ENCODE measurements at regions not wholly inside any gene's neighbourhood (a gene's known extent, or its start where the extent isn't known, plus 50 kb on each side); places are given as distances from the start of the nearest gene placed in this dataset.

DNA sequence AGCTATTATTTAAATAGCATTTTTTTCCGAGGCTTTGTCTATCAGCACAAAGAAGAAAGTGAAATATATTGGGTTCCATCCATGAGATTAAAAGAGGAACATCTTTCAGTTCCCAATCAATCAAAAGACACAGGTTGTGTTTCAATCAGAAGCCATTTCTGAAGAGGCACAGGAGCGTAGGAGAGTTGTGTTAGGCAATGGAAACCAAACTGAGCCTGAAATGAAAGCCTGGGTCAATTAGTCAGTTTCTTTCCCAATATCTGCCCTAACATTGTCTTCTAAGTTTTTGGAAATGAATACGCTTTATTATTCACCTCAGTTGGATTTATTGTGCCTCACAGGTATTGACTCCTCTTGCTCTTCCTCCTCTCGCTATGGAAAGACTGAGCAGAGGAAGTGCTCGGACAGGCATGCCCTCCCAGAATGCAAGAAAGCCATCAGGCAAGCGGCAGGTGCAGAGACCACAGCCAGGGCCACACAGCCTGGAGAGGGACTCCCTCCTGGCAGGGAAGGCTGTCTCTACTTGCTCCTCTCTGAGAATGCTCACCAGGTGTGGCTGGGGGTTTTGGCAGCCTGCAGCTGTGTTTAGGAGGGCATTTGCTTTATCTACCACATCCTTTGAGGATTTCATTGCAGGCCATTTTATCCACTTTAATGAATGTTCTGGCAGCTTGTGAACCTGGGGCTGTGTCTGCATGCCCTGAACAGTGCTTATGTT, 100.8 kb upstream of the NEDD9 start:
- H3K4me3 ChIP-seq (ENCODE audit: low read depth, low read length), result no peak overlapping the region
- no peaks in the 10 kb centered on the region for H3K9me3 ChIP-seq (ENCODE audit: control insufficient read depth, insufficient read depth, low read depth, low read length)
- H3K4me1 ChIP-seq (ENCODE audit: control insufficient read depth, insufficient read depth, low read length), result no peaks in the 10 kb centered on the region
- H3K9ac ChIP-seq (ENCODE audit: low read length), result no peak overlapping the region
- H3K36me3 ChIP-seq (ENCODE audit: control insufficient read depth, insufficient read depth, low read length), result no peaks in the 10 kb centered on the region
- no peak overlapping the region for H3K27ac ChIP-seq (ENCODE audit: low read depth, low read length)
- no peaks in the 10 kb centered on the region for H3K27me3 ChIP-seq (ENCODE audit: control insufficient read depth, insufficient read depth, low read length)

DNA sequence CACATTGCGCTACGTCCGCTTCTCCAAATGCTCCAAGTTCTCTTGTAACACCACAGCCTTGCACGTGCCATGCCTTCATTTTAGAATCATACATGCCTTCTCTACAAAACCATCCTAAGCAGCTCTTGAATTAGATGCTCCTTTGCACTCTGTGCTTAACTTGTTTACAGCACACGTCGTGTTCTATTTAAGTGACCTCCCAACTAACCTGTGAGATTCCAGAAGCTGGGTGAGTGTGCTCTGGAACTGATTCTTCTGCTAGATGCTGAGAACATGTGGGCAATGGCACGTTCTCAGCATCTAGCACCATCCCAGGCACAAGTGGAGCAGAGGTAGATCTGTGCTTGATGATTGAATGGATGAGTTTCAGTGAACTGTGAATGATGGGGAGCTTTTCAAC, 100.0 kb upstream of the NEDD9 start:
- H3K4me3 ChIP-seq (ENCODE audit: low read depth, low read length), result no peak overlapping the region
- no peaks in the 10 kb centered on the region for H3K36me3 ChIP-seq (ENCODE audit: control insufficient read depth, insufficient read depth, low read length)
- no peak overlapping the region for H3K9ac ChIP-seq (ENCODE audit: low read length)
- no peaks in the 10 kb centered on the region for H3K4me1 ChIP-seq (ENCODE audit: control insufficient read depth, insufficient read depth, low read length)
- no peak overlapping the region for H3K27ac ChIP-seq (ENCODE audit: low read depth, low read length)
- no peaks in the 10 kb centered on the region for H3K27me3 ChIP-seq (ENCODE audit: control insufficient read depth, insufficient read depth, low read length)
- H3K9me3 ChIP-seq (ENCODE audit: control insufficient read depth, insufficient read depth, low read depth, low read length), result no peaks in the 10 kb centered on the region

DNA sequence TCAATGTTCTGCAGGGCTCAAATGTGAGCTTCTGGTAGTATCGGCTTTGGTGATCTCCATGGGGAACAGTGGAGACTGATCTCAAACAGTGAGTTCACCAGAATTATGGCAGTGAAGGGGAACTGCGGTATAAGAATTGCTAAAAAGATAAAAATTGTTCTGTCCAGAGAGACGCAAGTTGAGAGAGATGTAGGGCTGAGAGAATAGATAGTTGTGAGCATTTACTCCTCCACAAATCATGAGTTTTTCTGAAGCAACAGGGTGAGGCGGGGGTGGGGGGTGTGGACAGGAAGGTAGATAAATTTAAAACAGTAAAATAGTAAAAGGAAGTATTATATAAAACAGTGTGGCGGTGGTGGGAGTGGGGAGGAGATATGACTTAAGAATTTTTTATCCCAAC, 98.6 kb upstream of the NEDD9 start:
- no peaks in the 10 kb centered on the region for H3K27me3 ChIP-seq (ENCODE audit: control insufficient read depth, insufficient read depth, low read length)
- no peak overlapping the region for H3K27ac ChIP-seq (ENCODE audit: low read depth, low read length)
- H3K9ac ChIP-seq (ENCODE audit: low read length), result no peak overlapping the region
- H3K4me1 ChIP-seq (ENCODE audit: control insufficient read depth, insufficient read depth, low read length), result no peaks in the 10 kb centered on the region
- H3K36me3 ChIP-seq (ENCODE audit: control insufficient read depth, insufficient read depth, low read length), result no peaks in the 10 kb centered on the region
- H3K4me3 ChIP-seq (ENCODE audit: low read depth, low read length), result no peak overlapping the region
- no peaks in the 10 kb centered on the region for H3K9me3 ChIP-seq (ENCODE audit: control insufficient read depth, insufficient read depth, low read depth, low read length)

DNA sequence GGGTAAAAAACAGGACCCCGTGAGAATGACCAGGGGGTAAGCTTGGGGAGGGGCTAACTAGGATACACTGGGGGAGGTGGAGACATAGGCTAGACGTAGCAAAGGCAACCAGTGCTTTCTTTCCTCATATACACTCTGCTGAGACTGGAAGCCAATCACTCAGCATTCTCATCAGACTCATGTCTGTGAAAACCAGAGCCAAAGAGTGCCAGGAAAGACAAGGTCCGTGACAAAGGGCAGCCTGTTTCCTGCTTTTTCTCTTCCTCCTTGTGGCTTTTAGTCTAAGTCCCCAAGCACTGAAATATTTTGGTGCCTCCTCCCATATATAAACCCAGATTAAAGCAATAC, 97.9 kb upstream of the NEDD9 start:
- Histone ChIP-seq H3K9ac (ENCODE audit: low read length) (no peak overlapping the region), H3K27me3 (ENCODE audit: control insufficient read depth, insufficient read depth, low read length) (no peaks in the 10 kb centered on the region), H3K4me1 (ENCODE audit: control insufficient read depth, insufficient read depth, low read length) (no peaks in the 10 kb centered on the region), H3K4me3 (ENCODE audit: low read depth, low read length) (no peak overlapping the region), H3K9me3 (ENCODE audit: control insufficient read depth, insufficient read depth, low read depth, low read length) (no peaks in the 10 kb centered on the region), H3K27ac (ENCODE audit: low read depth, low read length) (no peak overlapping the region), H3K36me3 (ENCODE audit: control insufficient read depth, insufficient read depth, low read length) (no peaks in the 10 kb centered on the region)

GRCh38 chr6:11329726-11330412, 97.4 kb upstream of the NEDD9 start:
- H3K9ac ChIP-seq (ENCODE audit: low read length), result no peak overlapping the region
- no peaks in the 10 kb centered on the region for H3K27me3 ChIP-seq (ENCODE audit: control insufficient read depth, insufficient read depth, low read length)
- no peaks in the 10 kb centered on the region for H3K9me3 ChIP-seq (ENCODE audit: control insufficient read depth, insufficient read depth, low read depth, low read length)
- no peak overlapping the region for H3K27ac ChIP-seq (ENCODE audit: low read depth, low read length)
- H3K4me3 ChIP-seq (ENCODE audit: low read depth, low read length), result no peak overlapping the region
- peaks cover under 1% of the 10 kb centered on the region; the same call in 1 of the 2 replicates for H3K4me1 ChIP-seq (ENCODE audit: control insufficient read depth, insufficient read depth, low read length)
- no peaks in the 10 kb centered on the region for H3K36me3 ChIP-seq (ENCODE audit: control insufficient read depth, insufficient read depth, low read length)

- H3K36me3 ChIP-seq (ENCODE audit: control insufficient read depth, insufficient read depth, low read length), result no peaks in the 10 kb centered on the region
- no peak overlapping the region for H3K27ac ChIP-seq (ENCODE audit: low read depth, low read length)
- no peak overlapping the region for H3K9ac ChIP-seq (ENCODE audit: low read length)
- H3K9me3 ChIP-seq (ENCODE audit: control insufficient read depth, insufficient read depth, low read depth, low read length), result no peaks in the 10 kb centered on the region
- H3K27me3 ChIP-seq (ENCODE audit: control insufficient read depth, insufficient read depth, low read length), result no peaks in the 10 kb centered on the region
- H3K4me1 ChIP-seq (ENCODE audit: control insufficient read depth, insufficient read depth, low read length), result peaks cover 9% of the 10 kb centered on the region
- H3K4me3 ChIP-seq (ENCODE audit: low read depth, low read length), result no peak overlapping the region
These were observed 96.3 kb upstream of the NEDD9 start for GRCh38 chr6:11328613-11329247.

DNA sequence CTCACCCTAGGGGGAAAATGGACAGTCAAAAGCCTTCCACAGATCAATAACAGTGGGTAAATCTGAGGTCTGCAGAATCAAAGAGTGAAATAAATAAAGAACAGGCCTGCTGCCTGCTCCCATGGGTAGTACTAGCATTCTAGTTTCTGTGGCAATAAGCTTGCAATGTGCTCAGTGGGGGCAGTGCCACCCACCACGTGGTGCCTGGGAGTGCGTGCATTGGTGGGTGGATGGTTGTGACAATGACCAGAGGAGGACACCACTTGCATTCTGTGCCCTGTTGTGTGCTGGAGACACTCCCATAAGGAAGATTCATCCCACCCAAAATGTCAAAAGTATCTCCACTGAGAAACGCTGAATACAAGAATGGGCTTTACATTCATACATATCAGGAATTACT, 95.5 kb upstream of the NEDD9 start:
- Histone ChIP-seq H3K36me3 (ENCODE audit: control insufficient read depth, insufficient read depth, low read length) (no peaks in the 10 kb centered on the region), H3K9ac (ENCODE audit: low read length) (no peak overlapping the region), H3K27ac (ENCODE audit: low read depth, low read length) (no peak overlapping the region), H3K9me3 (ENCODE audit: control insufficient read depth, insufficient read depth, low read depth, low read length) (no peaks in the 10 kb centered on the region), H3K27me3 (ENCODE audit: control insufficient read depth, insufficient read depth, low read length) (no peaks in the 10 kb centered on the region), H3K4me3 (ENCODE audit: low read depth, low read length) (no peak overlapping the region), H3K4me1 (ENCODE audit: control insufficient read depth, insufficient read depth, low read length) (peaks cover 9% of the 10 kb centered on the region)

GRCh38 chr6:11326116-11326515, 93.6 kb upstream of the NEDD9 start:
- Histone ChIP-seq H3K36me3 (ENCODE audit: control insufficient read depth, insufficient read depth, low read length) (no peaks in the 10 kb centered on the region), H3K27ac (ENCODE audit: low read depth, low read length) (no peak overlapping the region), H3K9ac (ENCODE audit: low read length) (no peak overlapping the region), H3K9me3 (ENCODE audit: control insufficient read depth, insufficient read depth, low read depth, low read length) (no peaks in the 10 kb centered on the region), H3K27me3 (ENCODE audit: control insufficient read depth, insufficient read depth, low read length) (no peaks in the 10 kb centered on the region), H3K4me3 (ENCODE audit: low read depth, low read length) (no peak overlapping the region), H3K4me1 (ENCODE audit: control insufficient read depth, insufficient read depth, low read length) (peaks cover 9% of the 10 kb centered on the region)

DNA sequence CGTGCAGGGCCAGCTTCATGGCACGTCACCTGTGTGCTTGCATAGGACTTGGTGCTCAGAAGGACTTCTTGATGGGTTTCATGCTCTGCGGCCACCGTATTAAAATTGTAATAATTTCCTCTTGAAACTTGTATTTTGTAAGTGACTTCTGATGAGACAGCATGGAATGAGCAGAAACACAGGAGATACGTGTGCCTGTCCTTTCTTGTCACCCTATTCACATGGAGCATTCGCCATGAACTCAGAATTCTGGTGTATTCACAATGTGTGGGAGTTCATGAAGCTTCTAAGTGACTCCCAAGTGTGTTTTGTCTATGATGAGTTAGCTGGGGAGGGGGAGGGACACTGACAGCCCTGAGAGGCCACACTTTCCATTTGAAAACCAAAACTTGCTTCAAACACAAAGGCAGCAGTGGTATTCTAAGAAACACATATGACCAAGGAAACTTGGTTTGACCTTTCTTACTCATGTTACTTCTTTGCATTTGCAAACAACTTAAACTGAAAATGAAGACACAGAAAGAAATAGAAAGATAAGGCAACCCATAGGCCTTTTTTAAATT, 92.1 kb upstream of the NEDD9 start:
- Histone ChIP-seq H3K27ac (ENCODE audit: low read depth, low read length) (no peak overlapping the region), H3K27me3 (ENCODE audit: control insufficient read depth, insufficient read depth, low read length) (no peaks in the 10 kb centered on the region), H3K9me3 (ENCODE audit: control insufficient read depth, insufficient read depth, low read depth, low read length) (peaks cover under 1% of the 10 kb centered on the region; the same call in 1 of the 2 replicates), H3K36me3 (ENCODE audit: control insufficient read depth, insufficient read depth, low read length) (no peaks in the 10 kb centered on the region), H3K4me1 (ENCODE audit: control insufficient read depth, insufficient read depth, low read length) (peaks cover 9% of the 10 kb centered on the region), H3K9ac (ENCODE audit: low read length) (no peak overlapping the region), H3K4me3 (ENCODE audit: low read depth, low read length) (no peak overlapping the region)

DNA sequence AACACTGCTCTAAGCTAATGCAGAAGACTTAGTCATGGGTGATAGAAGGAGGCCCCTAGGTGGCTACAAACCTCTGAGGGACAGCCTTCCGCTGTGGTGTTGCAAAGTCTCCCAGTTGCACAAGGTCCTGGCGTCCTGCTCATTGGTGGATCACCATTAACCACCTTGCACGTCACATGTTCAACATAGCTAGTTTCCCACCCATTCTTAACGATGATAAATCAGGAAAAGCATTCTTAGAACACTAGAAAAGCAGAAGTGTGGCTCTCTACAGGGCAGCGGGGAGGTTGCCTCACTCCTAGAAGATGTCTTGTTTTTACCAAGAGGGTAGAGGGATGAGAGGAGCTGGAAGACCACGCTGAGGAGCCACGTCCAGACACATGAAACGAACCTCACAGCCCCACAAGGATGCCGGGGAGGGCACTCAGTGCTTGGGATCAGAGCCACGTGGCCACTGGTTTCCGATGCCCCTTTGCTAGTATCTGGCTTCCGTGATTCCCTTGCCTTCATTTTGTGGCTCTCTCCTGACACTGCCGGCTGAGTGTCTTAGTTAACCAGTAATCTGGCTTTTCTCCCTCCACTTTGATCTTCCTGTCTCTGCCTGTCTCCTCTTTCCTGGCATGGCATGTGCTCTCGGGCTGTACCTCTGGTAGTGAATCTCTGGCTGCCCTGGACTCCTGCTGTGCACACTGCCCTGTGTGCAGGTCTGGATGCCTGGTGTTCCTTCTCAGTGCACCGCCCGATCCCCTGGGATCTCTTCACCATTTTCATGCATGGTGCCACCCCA, 91.4 kb upstream of the NEDD9 start:
- no peak overlapping the region for H3K9ac ChIP-seq (ENCODE audit: low read length)
- no peak overlapping the region for H3K4me3 ChIP-seq (ENCODE audit: low read depth, low read length)
- no peaks in the 10 kb centered on the region for H3K27me3 ChIP-seq (ENCODE audit: control insufficient read depth, insufficient read depth, low read length)
- peaks cover 4% of the 10 kb centered on the region; the same call in 1 of the 2 replicates for H3K9me3 ChIP-seq (ENCODE audit: control insufficient read depth, insufficient read depth, low read depth, low read length)
- H3K4me1 ChIP-seq (ENCODE audit: control insufficient read depth, insufficient read depth, low read length), result peaks cover 9% of the 10 kb centered on the region
- H3K27ac ChIP-seq (ENCODE audit: low read depth, low read length), result no peak overlapping the region
- no peaks in the 10 kb centered on the region for H3K36me3 ChIP-seq (ENCODE audit: control insufficient read depth, insufficient read depth, low read length)
